Pons (tissue), 1 donor: ENCODE measurements at regions not wholly inside any gene's neighbourhood (a gene's known extent, or its start where the extent isn't known, plus 50 kb on each side); places are given as distances from the start of the nearest gene placed in this dataset.
"Not testable (repeated sequence)": the region's sequence is repeated elsewhere in the genome, so short reads cannot be mapped to it uniquely, and the experiment has no call there.

Experiments used
- DNase-seq: peaks from one replicate; pipeline ENCODE4 v3.0.0-alpha.2; 2016; ENCODE audit warnings: low spot score

DNA sequence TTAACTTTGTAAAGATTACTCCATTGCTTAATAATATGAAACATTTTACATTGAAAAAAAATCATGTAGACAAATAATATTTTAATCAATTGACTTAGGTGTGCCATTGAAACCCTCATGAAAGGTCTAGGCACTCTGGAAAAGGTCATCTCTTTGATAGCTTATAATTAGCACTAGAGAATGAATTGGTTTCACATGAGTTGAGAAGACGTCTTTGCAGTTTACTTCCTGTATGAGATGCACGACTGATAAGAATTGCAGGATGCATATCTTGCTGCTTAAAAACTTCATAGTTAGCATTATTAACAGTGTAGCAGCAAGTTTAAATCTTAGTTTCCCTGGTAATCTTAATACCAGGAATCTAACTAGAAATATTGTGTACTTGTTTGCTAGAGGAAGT is 614.2 kb upstream of the COBL start:
- no peak for DNase-seq

DNA sequence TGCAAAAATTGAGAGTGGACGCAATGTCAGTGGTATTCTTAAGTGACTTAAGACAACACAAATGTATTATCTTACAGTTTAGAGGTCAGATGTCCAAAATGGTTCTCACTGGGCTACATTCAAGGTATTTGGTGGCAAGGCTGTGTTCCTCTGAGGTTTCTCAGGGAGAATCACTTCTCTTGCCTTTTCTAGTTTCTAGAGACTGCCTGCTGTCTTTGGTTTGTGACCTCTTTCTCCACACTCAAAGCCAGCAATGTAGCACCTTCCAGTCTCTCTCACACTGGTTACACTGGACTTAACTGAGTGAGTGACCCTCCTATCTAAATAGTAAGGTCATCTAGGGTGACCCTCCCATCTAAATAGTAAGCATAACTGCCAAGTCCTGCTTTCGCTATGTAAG is 613.2 kb upstream of the COBL start:
- DNase-seq = no peak

GRCh38 chr7:51927738-51928137 is 611.1 kb upstream of the COBL start:
- no peak for DNase-seq

GRCh38 chr7:51918581-51918980 is 602.0 kb upstream of the COBL start:
- DNase-seq = no peak

DNA sequence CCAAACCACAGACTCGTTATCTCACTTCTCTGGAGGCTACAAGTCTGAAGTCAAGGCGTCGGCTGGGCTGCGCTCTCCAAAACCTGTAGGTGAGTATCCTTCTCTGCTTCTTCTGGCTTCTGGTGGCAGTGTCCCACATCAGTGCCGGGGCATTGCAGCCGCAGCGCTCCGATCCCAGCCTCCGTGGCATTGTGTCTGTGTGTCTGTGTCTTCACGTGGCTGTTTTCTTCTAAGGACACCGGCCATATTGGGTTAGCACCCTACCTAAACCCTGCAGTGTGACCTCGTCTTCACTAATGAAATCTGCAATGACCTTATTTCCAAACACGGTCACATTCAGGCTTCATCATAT is 584.9 kb upstream of the COBL start:
- no peak for DNase-seq

GRCh38 chr7:51900755-51901488 is 584.3 kb upstream of the COBL start:
- not testable (repeated sequence) for DNase-seq

DNA sequence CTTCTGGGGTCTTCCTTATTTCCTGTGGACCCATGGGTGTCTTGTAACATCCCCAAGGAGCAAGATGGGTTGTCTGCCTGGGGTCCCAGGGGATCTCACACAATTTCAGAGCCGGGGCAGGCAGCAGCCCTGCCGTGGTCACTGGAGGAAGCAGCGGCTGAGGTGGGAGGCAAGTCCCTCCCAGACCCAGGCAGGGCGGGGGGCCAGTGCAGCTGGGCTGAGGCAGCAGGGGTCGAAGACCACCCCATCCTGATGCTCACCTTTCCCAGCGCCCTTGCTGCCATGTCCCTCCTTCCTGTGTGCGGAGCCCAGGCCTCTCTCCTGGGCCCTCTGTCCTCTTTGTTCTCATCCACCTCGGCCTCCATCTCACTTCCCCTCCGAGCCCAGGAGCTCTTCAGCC is 583.0 kb upstream of the COBL start:
- DNase-seq = no peak

- DNase-seq = no peak
Observed at GRCh38 chr7:51882412-51882811, 565.8 kb upstream of the COBL start.

- no peak for DNase-seq
Observed at GRCh38 chr7:51881309-51881708, 564.7 kb upstream of the COBL start.

- no peak for DNase-seq
Observed at GRCh38 chr7:51878865-51879264, 562.3 kb upstream of the COBL start.

DNA sequence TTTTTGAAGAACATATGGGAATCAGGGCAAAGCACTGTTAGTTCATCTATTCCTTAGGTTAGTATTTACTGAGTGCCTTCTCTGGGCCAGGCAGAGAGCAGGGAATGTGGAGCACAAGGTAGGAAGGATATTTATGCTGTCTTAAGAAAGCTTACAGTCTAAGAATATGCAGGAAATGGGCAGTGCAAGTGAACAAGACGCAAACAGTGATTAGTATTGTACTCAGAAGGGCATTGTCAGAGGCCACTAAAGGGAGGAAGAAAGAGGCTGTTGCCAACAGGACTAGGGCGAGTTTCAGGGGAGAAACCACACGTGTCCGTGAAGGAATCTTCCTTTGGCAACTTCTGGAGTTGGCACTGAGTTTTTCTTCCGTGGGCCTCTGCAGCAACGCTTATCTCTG is 552.8 kb upstream of the COBL start:
- no peak for DNase-seq

GRCh38 chr7:51867117-51867516 is 550.5 kb upstream of the COBL start:
- DNase-seq = no peak

- no peak for DNase-seq
Observed at GRCh38 chr7:51860305-51860704, 543.7 kb upstream of the COBL start.

DNA sequence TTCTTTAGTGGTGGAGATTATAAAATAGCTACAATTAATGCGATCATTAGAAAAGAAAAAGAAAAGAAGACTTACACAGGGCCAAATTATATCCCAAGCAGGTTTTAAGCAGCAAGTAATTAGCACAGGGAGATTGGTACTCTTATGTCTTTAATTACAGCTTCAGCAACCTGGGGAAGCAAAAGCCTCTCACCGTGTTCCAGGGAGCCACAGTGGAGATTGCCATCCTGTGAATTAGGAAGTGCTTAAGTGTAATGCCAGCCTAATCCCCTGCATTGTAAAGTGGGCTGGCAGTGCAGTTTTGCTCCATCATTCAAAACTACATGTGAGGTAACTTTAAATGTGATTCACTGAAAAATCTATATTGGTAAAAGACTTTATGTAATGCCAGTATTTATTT is 533.5 kb upstream of the COBL start:
- no peak for DNase-seq

DNA sequence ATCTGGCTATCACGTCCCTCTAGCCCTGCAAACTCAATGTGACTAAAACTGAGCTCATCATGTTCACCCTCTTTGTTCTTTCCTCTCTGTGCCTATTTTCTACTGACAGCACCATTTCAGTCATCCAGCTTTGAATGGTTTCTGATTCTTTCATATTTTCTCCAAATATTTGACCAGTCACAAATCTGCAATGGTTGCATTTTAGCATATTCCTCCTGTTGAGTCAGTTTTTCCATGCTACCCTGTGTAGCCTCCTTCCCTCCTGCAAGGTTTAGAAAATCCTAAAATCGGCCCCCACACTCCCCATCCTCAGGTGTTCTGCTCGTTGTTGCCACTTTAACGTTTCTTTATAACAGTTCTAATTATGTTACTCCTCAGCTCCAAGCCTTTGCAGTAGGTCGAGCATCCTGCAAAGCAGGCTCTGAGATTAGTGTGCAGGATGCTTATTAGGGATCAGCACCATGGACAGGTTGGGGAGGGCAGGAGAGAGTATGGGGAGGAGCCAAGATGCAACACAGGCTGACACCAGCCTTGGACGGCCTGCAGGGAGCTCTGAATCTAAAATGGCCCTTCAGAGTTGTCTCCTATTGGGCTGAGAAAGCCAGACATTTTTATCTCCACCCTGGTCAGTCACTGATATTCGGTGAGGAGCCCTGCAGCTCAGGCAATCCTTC is 531.0 kb upstream of the COBL start:
- no peak for DNase-seq

- not testable (repeated sequence) for DNase-seq
Observed at GRCh38 chr7:51839130-51839529, 522.5 kb upstream of the COBL start.

GRCh38 chr7:51827631-51828030 is 511.0 kb upstream of the COBL start:
- no peak for DNase-seq

- no peak for DNase-seq
Observed at GRCh38 chr7:51824050-51824449, 507.4 kb upstream of the COBL start.

GRCh38 chr7:51823437-51823836 is 506.8 kb upstream of the COBL start:
- no peak for DNase-seq

GRCh38 chr7:51817694-51818225 is 501.2 kb upstream of the COBL start:
- no peak for DNase-seq

DNA sequence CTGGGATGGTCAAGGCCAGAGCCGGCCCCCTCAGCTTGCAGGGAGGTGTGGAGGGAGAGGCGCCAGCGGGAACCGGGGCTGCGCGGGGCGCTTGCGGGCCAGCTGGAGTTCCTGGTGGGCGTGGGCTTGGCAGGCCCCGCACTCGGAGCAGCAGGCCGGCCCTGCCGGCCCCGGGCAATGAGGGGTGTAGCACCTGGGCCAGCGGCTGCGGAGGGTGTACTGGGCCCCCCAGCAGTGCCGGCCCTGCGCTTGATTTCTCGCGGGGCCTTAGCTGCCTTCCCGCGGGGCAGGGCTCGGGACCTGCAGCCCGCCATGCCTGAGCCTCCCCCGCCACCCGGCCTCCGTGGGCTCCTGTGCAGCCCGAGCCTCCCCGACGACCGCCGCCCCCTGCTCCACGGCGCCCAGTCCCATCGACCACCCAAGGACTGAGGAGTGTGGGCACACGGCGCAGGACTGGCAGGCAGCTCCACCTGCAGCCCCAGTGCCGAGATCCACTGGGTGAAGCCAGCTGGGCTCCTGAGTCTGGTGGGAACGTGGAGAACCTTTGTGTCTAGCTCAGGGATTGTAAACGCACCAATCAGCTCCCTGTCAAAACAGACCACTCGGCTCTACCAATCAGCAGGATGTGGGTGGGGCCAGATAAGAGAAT is 489.3 kb upstream of the COBL start:
- DNase-seq = not testable (repeated sequence)

DNA sequence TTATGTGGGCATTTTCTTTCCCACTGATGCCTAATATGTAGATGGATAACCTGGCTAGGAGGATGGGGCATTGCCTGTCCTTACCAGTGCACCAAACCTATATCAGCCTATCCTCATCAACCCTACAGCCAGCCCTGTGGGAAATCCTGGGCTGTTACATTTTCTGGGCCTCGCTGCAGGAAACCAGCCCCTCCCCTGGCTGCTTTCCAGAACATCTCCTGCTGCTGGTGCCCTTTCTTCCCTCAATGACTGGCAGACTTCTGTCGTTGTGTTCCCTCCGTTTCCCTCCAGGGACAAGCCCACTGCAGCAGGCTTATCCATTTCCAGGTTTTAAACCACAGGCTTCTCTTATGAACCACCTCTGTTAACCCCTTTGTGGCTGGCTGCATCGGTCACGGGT is 486.1 kb upstream of the COBL start:
- no peak for DNase-seq

GRCh38 chr7:51797371-51797770 is 480.8 kb upstream of the COBL start:
- no peak for DNase-seq
